Amygdala (tissue), 56 donors: ENCODE measurements at regions not wholly inside any gene's neighbourhood (a gene's known extent, or its start where the extent isn't known, plus 50 kb on each side); places are given as distances from the start of the nearest gene placed in this dataset.

Experiments used
- DNase-seq, 56 donors: peaks; one replicate each; lab custom pipeline; 2025; lab: John Stamatoyannopoulos, UW

DNA sequence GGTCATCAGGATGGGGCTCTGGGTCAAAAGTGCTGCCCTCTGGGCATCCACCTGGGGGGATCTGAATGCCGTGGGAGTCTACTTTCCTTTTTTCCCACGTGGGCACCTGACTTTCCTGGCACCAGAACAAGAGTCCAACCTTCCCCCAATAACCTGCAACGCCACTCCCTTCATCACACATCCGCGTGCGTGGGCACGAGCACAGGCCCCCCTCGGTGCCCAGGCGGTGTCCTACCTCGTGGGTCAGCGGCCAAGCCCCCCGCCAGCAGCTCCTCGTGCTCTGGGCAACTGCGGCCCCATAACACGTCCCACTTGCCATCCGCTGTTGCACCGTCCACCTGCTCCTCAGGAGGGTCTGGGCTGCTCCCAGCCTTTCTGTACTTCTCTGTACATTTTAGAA is 87.0 kb downstream of the YTHDF1 start:
- DNase-seq, result no peak

DNA sequence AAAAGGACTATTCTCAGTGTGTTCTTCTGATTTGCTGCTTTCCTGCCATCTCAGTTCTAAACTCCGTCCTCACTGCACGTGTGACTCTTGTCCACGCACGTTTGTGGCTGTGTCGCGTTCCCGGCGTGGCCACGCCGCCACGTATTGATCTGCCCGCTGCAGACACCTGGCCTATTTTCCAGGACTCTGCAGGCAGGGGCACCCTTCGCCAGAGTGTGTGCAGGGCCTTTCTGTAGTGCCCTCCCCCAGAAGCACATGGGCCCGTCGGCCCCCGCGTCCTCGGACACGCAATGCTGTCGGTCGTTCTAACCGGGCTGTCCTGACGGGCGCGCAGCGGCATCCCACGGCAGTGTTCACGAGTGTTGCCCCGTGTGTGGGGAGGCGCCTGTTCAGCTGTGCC is 87.6 kb downstream of the YTHDF1 start:
- no peak for DNase-seq

GRCh38 chr20:63127700-63128364 is 88.1 kb downstream of the YTHDF1 start:
- no peak for DNase-seq

GRCh38 chr20:63126876-63127699 is 88.8 kb downstream of the YTHDF1 start:
- no peak for DNase-seq

DNA sequence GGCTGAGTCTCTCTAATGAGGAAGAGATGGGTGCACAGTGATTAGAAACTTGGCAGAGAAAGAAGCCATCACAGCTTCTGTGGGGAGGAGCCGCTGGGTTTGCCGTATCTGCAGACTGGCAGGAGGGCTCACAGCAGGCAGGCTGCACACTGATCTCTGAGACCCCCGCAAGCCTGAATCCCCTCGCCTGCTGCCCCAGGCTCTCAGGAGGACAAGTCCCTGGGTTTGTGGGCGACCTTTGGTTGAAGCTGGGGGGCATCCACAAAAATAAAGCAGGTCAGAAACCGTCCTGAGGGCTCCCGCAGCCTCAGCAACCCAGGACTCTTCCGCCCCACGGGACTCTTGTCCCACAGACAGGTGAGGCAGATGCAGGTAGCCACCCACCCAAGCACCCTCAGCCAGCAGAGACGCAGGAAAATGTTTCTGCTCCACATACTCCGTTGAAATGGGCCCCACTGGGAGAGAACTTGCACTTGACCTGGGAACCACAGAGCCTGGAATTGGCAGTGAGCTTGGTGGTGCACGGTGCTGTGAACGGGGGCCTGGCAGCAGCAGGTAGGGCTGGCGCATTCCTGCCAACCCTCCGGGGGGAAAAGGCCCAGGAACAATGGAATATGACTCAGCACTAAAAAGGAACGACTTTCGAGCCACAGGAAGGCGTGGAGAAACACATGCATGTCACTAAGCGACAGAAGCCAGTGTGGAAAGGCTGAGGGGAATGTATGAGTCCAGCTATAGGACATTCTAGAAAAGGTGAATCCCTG is 89.9 kb downstream of the YTHDF1 start:
- DNase-seq, result no peak

GRCh38 chr20:63125581-63125837 is 90.4 kb downstream of the YTHDF1 start:
- no peak for DNase-seq

GRCh38 chr20:63124782-63125580 is 91.0 kb downstream of the YTHDF1 start:
- DNase-seq, result no peak

DNA sequence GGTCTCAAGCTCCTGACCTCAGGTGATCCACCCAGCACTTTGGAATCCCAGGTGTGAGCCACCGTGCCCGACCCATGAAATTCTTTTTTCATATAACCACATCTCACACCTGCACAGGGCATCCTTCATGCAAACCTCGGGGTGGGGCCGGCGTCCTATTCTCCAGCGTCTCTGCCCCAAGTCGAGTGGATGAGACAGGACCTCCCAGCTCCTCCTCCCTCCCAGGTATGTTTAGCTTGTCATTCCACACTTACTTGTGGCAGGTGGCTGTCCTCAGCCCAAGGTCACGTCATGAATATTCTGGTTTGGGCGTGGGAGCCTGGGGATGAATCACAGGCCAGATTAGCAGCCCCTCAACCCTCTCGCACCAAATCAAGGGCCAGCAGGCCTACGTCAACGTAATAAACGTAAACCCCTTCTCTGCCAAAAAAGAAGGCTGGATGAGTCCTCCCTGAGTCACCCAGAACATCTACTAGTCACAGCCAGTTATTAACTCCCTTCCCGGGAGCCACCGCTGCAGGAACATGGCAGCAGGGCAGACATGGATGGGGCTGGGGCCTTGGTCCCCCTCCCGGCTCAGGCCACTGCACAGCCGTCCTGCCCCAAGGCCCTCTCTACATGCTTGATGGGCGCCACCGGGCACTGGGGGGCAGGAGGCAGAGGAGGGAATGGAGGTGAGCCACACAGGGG is 91.7 kb downstream of the YTHDF1 start:
- DNase-seq, result no peak

DNA sequence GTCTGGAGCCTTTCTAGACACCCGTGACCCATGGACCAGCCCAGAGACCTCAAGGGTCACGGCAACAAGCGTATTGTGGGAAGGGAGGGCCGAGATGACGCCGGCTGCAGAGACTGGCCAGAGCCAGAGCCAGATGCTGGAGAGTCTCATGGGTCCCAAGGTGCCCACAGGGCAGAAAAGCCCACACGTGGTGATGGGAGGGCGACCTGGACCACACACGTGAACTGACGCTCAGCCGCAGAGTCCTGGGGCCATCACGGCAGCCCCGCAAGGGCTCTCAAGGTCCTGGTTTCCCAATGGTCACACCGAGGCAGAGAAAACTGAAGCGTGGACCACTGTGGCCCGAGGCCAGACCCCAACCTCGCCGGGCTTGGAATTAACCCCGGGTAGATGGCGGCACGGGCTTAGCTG is 92.6 kb downstream of the YTHDF1 start:
- DNase-seq, result no peak

DNA sequence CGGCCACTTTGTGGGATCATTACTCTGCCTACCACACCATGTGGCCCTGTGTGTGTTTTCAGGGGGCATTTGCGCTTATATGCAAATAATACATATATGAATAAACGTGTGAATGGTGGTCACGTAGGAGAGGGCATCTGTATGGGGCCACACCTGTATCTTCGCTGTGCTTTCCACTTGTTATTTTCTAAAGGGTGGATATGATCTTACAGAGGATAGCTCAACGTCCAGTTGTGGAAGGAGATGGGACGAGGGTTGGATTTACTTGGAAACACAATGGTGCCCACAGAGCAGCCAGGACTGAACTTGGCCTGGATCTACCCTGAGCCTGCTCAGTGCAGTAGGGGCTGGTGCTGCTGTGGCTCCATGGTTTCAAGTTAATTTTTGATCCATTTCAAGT is 93.3 kb downstream of the YTHDF1 start:
- no peak for DNase-seq

DNA sequence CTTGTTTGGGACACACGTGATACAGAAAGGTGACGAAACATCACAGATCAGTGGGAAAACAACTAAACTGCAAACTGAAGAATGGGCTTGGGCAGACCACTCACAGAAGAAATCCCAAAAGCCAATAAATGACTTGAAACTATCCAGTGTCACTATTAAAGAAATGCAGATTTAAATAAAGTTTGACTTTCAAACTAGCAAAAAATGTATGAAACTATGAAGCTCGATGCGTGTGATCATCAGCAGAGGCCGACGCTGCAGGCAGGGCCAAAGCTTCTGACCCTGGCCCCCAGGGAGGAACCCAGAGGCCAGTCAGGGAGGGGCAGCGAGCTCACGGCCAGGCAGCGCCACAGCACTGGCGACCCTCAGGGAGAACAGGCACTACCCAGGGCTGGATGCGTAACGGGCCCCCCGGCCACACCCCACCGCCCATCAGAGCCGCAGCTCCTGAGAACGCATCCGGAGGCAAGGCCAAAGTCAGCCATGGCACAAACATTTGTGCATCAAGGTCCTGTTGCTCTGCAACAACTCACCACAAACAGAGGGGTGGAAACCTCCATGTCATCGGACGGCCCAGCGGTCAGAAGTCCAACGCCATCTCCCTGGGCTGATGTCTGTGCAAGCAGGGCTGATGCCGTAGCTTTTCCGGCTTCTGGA is 94.1 kb downstream of the YTHDF1 start:
- DNase-seq, result no peak

- DNase-seq, result no peak
Observed at GRCh38 chr20:63121246-63121645, 94.7 kb downstream of the YTHDF1 start.

- no peak for DNase-seq
Observed at GRCh38 chr20:63120808-63121090, 95.2 kb downstream of the YTHDF1 start.

DNA sequence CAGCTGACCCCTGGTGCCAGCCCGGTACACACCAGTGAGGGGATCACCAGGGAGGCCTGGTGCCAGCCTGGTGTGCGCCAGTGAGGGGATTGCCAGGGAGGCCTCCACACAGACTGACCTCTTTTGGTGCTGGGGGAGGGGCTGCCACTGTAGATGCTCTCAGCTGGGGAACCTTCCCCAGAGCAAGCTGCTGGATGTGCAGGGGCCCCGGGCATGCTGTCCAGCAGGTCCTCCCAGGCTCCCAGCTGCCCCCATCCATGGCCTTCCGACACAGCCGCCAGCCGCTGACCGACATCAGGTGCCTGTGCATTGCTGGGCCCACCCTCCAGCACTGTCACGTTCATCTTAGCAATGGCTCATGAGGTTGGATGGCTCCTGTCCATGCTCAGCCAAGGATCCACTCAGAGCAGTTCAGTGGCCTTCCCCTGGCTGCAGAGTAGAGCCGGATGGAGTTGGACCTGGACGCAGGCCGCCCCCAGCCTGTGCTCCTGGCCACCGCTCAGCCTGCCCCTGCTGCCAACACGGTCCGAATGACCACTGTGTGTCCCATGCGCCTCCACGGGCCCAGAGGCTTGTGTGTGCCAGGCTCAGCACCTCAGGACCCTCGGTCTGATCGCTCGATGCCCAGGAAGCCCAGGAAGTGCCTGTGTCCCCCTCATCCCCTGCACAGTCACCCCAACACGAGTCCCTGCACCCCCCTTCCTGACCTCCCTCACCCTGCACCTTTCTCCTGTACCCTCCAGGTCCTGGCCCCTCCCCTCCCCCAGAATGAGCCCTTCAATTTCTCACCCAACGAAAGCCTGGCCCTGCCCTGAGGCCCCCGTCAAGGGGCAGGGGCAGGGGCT is 95.7 kb downstream of the YTHDF1 start:
- DNase-seq, result no peak

- DNase-seq, result no peak
Observed at GRCh38 chr20:63119121-63119962, 96.6 kb downstream of the YTHDF1 start.

DNA sequence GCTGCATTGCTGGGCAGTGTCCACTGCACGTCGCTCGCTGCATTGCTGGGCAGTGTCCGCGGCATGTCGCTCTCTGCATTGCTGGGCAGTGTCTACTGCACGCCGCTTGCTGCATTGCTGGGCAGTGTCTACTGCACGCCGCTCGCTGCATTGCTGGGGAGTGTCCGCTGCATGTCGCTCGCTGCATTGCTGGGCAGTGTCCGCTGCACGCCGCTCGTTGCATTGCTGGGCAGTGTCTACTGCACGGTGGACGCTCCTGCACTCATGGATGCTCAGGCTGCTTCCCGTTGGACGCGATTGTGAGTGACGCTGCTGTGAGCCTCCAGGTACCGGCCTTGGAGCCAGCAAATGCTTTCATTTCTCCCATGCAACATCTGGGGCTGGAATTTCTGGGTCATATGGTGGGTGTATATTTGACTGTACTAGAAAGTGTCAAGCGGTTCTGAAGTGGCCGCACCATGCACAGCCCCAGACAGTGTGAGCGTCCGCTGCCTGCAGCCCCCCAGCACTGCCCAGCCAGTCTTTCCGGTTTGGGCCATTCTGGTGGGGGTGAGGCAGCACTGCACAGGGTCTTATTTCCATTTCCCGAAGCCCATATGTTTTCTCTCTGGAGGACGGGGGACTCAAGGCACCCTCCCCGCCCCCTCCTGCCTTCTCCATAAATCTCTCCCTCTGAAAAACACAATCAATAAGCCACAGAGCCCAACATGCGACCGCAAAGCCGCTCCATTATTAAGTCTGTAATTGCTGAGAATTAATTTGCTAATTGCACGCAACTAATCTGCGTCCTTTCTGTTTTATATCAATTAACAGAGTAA is 97.4 kb downstream of the YTHDF1 start:
- no peak for DNase-seq

DNA sequence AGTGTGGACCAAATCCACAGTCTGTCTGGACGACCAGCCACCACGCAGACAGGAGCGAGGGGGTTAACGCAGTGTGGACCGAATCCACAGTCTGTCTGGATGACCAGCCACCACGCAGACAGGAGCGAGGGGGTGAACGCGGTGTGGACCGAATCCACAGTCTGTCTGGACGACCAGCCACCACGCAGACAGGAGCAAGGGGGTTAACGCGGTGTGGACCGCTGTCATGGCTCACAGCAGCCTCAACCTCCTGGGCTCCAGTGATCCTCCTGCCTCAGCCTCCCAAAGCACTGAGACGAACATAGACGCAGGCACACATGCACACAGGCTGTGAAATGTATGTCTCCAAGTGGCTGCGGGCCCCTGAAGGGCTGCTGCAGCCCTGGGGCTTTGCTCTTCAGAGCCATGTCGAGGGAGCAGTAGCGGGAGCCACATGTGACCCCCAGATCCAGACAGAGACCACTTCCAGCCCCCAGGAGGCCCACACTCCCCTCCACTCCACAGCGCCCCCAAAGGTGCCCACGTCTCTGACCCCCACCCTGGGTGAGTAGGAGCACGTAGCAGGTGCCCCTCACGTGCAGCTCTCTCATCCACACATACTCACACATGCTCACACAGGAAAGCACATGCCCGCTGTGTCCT is 98.1 kb downstream of the YTHDF1 start:
- no peak for DNase-seq
